ENCODE measurements at regions not wholly inside any gene's neighbourhood (a gene's known extent, or its start where the extent isn't known, plus 50 kb on each side); places are given as distances from the start of the nearest gene placed in this dataset.

GRCh38 chr9:13990331-13990730 lies 323.6 kb downstream of the NFIB start:
- DNase-seq, result no peak

GRCh38 chr9:13988944-13989343 lies 325.0 kb downstream of the NFIB start:
- DNase-seq, result no peak

DNA sequence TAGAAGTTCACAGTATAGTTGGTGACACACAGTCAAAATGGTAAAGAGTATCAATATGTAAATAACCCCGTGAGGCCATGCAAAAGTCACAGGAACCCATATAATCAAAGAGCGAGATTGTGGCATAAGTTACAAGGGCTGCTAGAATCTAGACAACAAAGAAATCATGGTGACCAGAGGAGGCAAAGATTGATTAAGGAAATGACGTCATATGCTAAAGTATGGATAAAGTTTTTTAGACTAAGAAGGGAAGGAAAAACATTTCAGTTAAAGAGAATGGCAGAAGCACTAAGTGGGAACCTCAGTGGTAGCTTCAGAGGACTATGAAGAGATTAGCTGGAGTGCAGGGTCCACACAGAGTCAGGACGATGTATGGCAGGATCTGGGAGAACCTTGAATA lies 330.3 kb downstream of the NFIB start:
- no peak for DNase-seq

GRCh38 chr9:13979941-13980318 lies 334.0 kb downstream of the NFIB start:
- no peak for DNase-seq

DNA sequence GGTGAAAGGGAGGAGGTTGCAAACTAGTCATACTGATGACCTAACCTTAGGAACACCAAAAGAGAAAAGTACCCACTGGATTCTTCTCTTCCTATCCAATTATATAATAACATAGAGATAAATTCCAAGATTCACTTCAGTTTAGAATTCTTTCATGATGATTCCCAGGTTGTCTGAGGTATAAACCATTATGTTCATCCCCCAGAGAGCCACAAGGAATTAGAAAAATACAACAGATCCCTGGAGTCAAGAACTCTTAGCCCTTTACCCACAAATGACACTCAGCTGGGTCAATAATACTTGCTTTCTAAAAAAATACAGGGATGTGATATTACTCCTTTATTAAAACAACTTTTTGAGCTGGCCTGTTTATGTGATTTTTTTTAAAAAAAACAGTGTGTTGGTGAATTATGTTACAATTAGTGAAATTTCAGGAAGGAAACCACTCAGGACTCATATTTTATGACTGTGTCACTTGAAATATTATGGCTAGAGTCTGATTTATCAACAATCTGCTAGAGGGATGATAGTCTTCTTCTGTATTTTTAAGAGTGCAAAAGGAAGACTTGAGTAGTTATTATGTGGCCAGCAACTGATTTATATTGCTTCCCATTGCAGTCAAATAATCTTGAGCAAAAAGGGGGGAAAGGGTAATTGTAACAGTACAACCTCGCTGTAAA lies 338.2 kb downstream of the NFIB start:
- no peak for DNase-seq

DNA sequence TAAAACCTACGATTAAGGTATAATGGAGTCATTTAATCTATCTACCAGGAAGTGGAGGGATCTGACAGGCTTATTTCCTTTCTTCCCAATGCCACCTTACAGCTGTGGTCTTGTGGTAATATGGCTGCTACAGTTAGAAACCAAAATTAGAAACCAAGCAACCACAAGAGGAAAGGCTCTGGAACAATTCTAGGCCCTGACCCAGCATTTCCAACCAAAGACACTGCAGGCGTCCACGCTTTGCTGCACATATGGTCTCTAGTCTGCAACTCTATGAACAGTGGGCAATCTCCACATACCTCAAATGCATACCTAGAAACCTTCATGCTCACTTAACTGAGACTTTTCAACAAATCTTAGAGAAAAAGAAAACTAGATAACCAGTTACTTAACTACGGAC lies 339.1 kb downstream of the NFIB start:
- DNase-seq, result no peak

- no peak for DNase-seq
These were observed 341.8 kb downstream of the NFIB start for GRCh38 chr9:13971966-13972655.

- DNase-seq, result no peak
These were observed 342.5 kb downstream of the NFIB start for GRCh38 chr9:13971415-13971814.

DNA sequence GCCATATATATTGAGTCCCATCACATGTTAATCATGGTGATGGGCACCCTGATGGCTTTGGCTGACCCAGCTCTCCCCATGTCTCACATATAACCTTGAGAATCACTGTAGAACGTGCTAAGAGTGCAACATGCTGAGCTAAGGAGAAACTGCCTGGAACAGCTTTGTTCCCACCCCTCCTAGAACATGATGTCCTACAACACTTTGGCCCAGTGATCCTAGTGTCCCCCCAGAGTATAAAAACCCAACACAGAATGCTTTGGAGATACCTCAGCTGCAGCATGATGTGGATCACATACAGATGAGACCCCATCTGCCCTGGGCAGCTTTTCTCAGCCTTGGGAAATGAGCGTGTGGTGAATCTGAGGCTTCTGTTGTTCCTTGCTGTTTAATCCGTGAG lies 343.5 kb downstream of the NFIB start:
- DNase-seq, result no peak

GRCh38 chr9:13970018-13970417 lies 343.9 kb downstream of the NFIB start:
- DNase-seq, result no peak

- DNase-seq, result no peak
These were observed 346.5 kb downstream of the NFIB start for GRCh38 chr9:13967438-13967837.

GRCh38 chr9:13967011-13967410 lies 346.9 kb downstream of the NFIB start:
- DNase-seq, result no peak

DNA sequence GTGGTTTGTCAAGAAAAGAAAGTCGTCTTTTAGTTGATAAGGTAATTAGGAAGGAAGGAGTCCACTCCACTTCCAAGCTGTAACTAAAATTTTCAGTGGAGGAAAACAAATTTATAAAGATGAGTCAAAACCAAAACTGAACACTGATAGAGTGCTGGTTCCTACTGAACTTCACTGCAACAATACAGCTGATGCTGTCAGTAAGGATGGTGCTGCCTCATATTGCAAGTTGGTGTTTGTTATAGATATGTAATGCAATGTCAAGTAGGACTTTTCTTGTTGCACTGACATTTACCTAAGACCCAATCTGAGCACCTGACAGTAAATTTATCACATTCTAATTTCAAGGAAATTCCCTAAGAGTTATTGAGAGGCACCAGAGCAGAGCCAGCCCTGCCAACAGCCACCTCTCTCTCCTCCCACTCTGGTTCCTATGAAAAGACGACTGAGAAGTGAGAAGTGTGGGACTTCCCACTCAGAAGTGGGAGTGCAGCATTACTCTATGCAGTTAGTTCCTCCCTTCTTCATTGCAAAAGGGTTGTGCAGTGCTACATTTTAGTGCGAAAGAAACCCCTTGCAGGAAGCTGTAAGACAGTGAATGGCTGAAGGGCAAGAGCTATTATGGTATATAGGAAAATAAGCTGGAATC lies 350.8 kb downstream of the NFIB start:
- DNase-seq, result no peak

DNA sequence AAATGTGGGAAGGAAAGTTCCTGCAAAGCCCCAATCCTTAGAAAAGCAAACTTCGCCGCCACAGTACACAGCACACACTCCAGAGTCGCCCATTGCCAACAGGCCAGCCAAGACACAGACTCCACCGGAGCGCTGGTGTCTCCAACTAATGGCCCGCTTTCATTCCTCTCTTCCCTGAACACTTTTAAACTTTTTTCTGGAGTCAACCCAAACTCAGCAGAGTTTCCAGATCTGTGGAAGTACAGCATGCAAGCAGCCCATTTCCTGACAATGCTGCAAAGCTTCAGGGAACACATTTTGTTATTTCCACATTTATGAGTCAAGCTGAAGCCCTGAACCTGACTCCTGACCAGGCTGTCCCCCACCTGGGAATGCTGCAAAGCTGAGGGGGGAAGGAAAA lies 351.9 kb downstream of the NFIB start:
- no peak for DNase-seq

- no peak for DNase-seq
These were observed 353.8 kb downstream of the NFIB start for GRCh38 chr9:13960011-13960765.

DNA sequence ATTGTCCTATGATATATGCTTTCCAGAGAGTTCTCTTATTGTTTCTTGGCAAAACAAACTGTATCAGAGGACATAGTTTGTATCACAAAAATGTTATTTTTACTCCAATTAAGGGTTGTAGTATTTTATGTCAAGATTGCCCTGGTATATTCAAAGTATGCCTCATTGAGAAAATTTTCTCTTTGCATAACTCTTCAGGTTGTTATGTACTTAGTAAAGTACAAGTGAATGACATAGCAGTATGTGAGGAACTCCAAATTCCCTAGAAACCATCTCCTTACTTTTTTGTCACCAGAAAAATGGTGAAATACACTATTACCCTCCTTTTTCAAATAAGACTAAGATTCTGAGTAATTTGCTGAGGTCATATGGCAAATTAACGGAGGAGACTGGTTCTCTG lies 355.3 kb downstream of the NFIB start:
- DNase-seq, result no peak

DNA sequence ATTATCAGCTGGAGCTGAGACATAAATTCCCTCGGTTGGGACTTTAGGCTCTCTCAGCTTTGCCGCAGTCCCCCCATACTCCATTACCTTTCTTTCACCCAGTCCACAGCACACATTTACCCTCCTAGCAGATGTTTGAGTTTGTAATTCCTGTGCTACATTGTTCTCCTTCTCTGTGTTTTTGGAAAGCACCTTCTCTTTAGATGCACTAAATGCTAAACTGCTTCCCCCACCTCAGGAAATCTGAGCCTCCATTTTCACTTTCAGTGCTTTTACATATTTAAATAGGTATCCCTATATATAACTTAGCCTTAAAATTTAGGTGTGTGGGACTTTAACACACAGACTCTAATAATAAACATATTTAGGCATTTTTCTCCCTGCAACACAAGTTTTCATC lies 356.9 kb downstream of the NFIB start:
- no peak for DNase-seq

DNA sequence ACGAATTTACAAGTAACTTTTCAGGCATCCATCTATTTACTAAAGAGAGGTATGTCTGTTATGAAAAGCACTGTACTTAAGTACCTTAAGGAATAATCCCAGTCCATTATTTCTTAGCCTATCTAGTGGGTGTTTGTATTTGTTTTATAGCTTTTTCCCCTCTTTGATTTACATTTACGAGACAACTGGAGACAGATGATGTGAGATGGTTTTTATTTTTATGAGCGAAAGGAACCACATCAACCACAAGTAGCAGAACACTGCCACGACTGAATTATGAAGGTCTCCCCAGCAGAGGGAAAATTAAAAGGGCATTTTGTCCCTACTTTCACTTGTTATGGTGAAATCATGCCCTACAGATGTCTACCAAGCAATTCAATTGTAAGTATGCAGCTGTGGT lies 357.8 kb downstream of the NFIB start:
- DNase-seq, result no peak

DNA sequence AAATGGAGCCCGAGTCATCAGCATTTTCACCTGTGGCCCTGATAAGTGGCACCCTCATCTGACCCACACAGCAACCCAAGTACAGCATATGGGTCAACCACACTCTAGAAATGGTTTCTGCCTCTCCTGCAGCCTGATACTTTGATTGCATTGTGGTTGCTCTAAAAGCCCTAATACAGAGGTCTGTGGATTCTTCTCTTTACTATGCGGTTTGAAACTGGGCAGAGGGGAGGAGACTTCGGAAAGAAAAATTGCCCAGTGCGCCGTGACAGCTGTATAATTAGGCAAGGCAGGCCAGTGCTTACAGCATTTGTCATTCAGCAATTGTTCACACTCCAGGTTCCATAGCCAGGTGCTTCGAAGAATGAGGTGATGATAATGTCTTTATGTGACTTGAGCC lies 361.0 kb downstream of the NFIB start:
- peak; percentile 15 for DNase-seq

- no peak for DNase-seq
These were observed 365.9 kb downstream of the NFIB start for GRCh38 chr9:13948037-13948436.

DNA sequence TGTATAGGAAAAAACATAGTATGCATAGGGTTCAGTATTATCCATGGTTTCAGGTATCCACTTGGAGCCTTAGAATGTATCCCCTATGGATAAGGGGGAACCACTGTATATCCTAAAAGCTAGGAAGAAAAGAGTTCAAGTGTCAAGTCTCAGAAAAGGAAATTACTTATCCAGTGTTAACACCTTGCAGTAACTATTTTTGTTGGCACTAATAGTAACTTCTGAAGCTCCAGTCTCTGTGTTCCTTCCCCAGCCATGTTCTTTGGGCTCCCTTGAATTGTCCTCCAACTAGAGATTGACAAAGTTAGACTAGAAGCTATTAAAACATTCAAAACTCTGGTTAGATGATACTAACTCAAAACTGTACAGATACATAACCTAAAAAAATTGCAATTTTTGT lies 370.8 kb downstream of the NFIB start:
- DNase-seq, result no peak

- DNase-seq, result no peak
These were observed 371.2 kb downstream of the NFIB start for GRCh38 chr9:13942695-13943094.

GRCh38 chr9:13942201-13942600 lies 371.7 kb downstream of the NFIB start:
- no peak for DNase-seq

GRCh38 chr9:13941714-13942113 lies 372.2 kb downstream of the NFIB start:
- no peak for DNase-seq

Measured in NCI-H1105 (cell line).